Activated CD4-positive, alpha-beta T cell treated with anti-CD3 and anti-CD28 coated beads for 48 hours (primary cell): ENCODE measurements at regions not wholly inside any gene's neighbourhood (a gene's known extent, or its start where the extent isn't known, plus 50 kb on each side); places are given as distances from the start of the nearest gene placed in this dataset.
"Not testable (repeated sequence)": the region's sequence is repeated elsewhere in the genome, so short reads cannot be mapped to it uniquely, and the experiment has no call there.

Source experiments
- DNase-seq: peaks from one replicate; pipeline ENCODE4 v3.0.0-alpha.2; 2020

DNA sequence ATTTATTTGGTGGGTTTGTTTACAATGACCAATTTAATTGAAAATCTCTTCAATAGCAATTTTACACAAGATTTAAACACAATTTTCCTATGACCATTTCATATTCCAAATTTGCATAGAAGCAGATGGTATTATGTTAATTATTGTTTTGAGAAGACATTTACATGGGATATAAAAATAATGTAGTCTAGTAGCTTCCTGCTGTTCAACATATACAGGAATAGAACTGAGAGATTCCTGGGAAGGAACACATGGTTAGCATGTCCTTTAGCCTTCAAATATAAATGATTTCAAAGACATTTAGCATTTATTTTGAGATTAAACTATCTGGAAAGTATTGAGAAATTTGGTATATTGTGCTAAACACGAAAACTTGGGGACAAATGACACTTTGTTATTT, 129.6 kb downstream of the KCNE4 start:
- no peak for DNase-seq

DNA sequence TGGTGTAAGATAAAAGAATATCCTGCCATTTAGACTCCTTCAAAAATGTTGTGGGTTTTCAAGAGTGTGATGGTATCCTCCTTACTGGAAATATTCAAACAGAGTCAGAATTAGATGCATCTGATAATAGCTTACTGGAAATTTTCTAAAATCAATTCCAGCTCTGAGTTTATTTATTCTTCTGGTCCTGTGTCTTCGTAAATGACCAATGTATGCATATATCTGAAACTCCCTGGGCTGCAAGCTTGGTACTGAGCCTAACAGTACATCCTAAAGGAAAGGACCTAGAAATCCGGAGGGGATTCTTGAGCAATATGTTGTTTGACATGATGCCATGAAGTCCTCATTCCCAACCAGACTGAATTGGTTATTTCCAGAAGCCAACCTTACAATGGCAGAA, 130.4 kb downstream of the KCNE4 start:
- DNase-seq = no peak

DNA sequence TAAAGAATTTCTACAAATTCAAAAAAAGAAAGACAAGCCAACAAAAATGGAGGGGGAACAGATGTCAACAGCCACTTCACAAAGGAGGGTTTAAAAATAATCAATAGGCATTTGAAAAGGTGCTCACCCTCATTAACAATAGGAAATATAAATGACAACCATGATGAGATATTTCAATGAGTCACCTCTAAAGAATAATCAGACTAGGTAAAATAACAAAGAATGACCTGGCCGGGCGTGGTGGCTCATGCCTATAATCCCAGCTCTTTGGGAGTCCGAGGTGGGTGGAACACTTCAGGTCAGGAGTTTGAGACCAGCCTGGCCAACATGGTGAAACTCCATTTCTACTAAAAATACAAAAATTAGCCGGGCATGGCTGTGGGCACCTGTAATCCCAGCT, 133.6 kb downstream of the KCNE4 start:
- no peak for DNase-seq

DNA sequence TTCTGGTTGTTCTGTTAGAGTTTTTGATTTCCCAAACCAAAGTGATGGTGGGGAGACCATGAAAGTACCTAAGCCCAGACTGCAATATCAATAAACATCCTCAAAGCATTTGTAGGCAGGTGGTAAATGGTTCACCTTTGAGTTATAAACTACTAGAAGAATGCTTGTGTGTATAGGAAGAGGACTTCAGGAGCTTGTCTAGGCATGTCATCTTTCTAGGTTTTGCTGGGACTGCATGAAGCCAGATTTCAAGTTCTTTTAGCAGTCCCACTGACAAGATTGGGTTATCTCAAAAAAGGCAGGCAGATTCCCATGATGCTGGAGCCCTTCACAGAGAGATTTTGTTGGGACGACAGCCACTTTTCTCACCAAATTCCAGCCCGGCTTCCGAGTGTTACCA, 135.3 kb downstream of the KCNE4 start:
- DNase-seq = no peak

DNA sequence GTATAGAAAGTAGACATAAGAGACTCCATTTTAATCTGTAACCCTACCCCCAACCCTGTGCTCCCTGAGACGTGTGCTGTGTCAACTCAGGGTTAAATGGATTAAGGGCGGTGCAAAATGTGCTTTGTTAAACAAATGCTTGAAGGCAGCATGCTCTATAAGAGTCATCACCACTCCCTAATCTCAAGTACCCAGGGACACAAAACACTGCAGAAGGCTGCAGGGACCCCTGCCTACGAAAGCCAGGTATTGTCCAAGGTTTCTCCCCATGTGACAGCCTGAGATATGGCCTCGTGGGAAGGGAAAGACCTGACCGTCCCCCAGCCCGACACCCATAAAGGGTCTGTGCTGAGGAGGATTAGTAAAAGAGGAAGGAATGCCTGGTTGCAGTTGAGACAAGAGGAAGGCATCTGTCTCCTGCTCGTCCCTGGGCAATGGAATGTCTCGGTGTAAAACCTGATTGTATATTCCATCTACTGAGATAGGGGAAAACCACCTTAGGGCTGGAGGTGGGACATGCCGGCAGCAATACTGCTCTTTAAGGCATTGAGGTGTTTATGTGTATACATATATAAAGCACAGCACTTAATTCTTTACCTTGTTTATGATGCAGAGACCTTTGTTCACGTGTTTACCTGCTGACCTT, 138.7 kb downstream of the KCNE4 start:
- not testable (repeated sequence) for DNase-seq

DNA sequence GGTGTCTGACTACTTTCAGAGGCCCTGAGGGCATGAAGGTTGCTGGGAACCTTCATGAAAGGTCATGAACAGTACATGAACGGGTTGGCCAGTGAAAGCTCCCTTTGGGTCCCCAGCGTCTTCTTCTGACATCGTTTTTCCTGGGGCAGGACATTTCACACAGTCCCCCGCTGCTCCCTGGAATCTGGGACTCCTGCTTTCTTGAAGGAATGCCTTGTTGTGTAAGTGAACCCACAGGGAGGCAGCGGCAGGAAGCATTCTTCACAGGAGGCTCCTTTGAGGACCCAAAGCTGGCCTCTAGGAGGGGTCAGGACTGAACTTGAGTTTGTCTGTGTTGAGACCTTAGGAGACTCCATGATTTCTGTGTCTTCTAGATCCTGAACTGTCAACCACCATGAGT, 144.3 kb downstream of the KCNE4 start:
- no peak for DNase-seq

DNA sequence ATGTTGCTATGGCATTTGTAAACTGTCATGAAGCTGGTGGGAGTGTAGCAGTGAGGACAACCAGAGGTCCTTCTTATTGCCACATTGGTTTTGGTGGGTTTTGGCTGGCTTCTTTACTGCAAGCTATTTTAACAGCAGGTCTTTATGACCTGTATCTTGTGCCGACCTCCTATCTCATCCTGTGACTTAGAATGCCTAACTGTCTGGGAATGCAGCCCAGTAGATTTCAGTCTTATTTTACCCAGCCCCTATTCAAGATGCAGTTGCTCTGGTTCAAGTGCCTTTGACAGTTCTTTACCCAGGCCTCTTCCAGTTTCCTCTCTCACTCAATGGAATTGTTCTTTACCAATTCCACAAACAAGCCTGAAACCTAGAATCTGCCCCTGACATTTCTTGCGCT, 145.1 kb downstream of the KCNE4 start:
- no peak for DNase-seq

DNA sequence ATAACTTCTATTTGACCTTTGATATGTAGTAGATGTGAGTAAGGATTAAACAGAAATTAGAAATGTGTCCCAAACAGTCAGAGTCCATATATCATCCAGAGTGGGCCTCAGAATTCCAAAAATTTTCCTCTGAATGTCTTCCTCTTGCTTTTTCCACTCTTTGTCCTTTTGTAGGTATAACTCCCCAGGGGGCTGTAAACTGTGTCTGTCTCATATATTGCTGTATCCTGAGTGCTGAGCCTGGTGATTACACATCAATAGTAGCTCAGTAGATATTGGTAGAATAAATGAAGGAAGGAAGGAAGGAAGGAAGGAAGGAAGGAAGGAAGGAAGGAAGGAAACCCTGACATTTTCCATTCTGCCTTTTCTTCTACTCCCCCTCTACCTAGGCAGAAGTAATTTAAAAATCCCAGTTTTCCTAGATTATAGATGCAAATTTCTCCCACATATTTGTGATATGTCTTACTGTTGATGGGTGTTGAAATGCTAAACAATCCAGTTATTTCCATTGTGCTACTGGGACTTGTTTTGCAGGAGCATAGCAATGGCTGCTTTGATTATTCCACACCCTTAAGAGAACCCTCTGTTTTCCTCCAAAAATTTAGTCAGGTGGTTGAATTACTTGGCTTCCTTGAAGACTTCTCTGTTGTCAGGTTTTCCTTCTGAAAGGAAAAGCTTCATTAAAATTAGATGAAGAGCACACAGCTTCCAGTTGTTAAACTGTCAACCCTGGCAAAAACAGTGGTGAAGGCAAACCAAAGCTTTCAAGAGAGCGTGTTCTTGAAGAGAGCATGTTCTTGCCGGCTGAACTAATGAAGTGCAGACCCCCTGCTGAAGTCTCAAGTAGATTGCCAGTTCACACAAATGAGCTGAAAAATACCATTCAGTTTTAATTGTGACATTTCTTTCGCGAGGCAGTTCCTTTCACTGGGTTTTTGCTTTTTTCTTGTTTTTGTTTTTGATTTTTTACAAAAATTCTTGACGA, 147.8 kb downstream of the KCNE4 start:
- DNase-seq = no peak

DNA sequence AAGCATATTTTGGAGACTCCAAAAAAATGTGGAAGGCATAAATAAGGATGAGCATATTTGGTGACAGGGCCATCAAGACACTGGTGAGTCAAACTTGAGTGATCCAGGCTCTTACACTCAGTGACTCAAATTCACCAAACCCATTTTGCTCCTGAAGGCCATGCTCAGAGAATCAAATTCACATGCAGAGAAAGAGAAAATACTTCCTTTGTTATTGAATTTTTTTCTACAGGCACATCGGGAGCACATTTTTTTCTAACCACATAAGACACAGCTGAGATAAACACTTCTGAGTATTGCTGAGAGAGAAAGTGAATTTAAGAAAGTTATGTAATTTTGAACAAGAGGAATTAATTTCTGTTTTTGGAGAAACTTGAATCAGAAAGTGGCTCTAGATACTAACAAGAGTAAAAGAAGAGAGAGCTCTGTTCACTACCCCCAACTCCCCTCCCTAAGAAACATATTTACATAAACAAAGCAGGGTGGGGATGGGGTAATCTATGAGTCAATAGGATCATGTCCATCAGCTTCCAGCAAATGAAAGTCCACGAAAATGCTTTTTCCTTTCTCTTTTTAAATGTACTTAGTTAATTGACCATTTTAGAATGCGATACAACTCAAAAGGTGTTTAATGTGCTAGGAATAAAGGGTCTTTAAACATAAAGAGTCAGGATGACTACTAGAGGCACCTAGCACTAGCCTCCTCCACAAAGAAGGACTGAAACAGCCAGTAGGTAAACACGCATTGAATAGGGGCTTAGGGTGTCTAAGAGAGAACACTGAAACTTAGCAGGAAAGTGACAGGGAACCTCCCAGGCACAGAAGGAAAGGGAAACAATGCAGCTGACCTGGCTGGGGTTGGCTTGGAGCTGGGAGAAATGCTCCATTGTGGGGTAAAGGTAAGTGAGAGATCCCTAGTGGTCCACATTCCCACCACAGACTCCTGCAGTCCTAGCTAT, 152.3 kb downstream of the KCNE4 start:
- DNase-seq = no peak

DNA sequence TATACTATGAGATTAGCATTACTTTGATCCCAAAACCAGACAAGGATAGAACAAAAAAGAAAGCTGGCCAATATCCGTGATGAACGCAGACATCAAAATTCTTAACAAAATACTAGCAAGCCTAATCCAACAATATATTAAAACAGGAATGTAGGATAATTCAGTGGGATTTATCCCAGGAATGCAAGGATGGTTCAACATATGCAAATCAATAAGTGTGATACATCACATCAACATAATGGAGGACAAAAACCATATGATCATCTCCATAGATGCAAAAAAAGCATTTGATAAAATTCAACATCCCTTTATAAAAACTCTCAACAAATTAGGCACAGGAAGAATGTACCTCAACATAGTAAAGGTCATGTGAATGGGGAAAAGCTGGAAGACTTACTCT, 158.5 kb downstream of the KCNE4 start:
- DNase-seq = no peak

DNA sequence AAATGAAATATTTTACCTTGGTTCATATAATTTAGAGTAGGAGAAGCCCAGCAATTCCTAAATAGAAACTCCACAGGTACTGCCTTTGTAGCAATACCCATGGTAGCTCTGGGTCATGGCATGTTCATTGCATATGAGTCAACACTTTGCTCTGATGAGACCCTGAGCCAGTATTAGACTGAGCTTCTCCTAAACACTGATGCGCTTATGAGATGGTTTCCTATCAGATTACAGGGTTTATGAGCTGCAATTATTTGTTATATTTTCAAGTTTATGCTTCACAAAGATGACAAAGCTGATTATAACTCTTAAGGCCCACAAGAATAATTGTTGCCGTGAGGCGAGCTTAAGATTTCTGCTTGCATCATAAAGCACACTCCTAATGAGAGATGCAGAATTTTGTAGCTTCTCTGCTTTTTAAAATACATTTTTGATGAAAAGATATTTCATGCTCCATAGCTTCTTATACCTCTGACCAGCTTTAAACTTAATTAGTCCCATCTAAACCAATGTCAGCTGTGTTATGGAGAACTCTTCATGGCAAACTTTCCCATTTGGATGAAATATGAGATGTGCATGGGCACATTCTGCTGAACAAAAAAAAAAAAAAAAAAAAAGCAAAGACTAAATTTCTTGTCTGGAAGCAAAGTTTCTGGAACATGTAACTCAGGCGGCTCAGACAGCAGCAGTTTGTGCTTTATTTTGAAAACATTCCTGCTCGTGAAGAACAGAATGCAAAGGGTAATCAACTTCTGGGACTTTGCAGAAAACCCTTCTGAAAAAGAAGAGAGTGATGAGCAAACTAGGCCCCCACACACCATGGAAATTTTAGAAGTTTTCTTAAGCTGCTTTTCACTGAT, 162.6 kb downstream of the KCNE4 start:
- DNase-seq = no peak

DNA sequence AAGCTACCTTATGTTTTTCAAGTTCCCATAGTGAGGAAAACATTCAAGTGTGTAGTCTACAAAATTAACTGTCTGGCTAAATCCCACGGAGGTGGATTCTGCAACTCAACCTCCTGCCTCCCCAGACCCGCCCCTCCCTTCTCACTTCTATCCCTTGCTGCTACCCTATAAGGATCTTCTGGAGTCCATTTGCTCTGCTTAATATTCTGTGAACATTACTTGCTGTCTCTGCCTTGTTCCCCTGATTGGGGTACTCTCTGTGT, 163.2 kb downstream of the KCNE4 start:
- DNase-seq = no peak

DNA sequence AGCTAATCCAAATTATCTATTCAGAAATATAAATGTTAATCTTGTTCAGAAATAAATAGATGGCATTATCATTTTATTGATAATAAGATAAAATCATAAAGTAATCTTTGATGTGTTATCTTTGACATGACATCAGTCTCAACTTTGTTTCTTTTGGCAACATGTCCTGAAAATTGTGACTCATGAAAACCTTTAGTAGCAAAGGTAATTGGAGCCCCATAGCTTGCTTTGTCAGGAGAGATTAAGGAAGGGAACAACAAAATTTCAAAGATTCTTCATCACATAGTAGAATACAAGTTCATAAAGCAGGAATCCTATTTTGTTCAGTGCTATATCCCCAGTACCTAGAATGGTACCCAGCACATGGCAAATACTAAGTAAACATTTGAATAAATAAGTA, 165.4 kb downstream of the KCNE4 start:
- no peak for DNase-seq

DNA sequence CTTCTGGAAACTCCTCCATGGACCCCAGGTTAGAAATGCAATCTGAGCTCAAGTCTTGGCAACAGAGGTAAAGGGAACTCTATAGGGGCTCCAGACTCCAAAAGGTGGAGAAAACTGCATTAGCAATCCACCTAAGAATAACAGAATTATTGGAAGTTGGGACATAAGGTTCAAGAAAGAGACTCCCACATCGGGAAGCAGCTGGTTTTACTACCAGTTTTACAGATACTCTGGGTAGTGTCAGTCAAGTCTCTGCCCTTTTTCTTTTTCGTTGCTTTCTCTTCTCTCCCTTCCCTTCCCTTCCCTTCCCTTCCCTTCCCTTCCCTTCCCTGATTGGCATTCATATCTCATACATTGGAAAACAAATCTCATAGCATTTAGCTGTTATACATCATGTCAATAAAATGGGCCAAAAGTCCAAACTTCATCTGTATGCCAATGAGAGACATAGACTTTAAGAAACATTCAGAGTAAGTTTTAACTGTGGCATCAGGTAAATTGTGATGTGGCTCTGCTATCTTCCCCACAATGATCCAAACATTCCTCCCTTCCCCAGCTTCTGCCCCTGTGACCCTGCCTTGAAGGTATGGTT, 166.7 kb downstream of the KCNE4 start:
- DNase-seq = no peak

DNA sequence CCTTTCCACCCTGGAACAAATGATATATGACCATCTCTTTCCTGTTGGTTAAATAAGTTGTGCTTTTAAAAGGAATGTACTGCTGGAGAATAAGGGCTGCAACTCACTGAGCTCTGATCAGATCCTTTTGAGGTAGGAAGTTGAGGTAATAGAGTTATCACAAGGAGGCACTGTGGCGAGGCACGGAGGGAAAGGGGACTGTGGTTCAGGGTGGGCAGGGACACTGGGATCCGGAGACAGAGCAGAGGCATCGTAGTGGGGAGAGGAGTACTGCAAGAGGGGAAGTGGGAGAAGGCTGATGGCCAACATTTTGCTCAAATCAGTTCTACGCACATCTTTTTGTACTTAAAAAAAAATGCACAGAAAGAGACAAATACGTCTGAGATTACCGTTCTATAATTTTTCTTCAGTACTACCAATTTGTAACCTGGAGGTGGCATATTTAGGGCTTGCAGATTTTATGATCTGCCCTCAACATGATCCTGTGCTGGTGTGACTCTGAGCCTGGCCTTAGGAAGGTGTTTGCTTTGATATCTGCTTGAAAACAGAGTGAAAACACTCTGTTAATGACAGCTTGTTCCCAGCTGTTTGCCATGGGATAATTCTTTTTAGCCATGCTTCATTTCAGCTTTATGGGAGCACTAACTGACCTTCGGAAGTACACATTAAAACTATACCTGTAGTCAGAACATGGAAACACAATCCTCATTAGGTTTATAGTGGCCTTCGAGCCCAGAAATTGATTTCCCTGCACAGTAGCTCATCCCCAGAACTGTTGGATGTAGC, 168.1 kb downstream of the KCNE4 start:
- DNase-seq = no peak

DNA sequence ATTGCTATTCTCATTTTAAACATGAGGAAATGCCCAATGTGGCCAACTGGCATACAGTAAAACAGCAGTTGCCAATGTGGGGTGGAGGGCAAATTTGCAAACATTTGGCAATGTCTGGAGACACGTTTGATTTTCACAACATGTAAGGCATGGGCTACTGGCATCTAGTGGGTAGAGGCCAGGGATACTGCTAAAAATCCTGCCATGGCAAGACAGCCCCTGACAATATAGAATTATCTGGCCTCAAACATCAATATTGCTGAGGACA, 168.6 kb downstream of the KCNE4 start:
- no peak for DNase-seq

DNA sequence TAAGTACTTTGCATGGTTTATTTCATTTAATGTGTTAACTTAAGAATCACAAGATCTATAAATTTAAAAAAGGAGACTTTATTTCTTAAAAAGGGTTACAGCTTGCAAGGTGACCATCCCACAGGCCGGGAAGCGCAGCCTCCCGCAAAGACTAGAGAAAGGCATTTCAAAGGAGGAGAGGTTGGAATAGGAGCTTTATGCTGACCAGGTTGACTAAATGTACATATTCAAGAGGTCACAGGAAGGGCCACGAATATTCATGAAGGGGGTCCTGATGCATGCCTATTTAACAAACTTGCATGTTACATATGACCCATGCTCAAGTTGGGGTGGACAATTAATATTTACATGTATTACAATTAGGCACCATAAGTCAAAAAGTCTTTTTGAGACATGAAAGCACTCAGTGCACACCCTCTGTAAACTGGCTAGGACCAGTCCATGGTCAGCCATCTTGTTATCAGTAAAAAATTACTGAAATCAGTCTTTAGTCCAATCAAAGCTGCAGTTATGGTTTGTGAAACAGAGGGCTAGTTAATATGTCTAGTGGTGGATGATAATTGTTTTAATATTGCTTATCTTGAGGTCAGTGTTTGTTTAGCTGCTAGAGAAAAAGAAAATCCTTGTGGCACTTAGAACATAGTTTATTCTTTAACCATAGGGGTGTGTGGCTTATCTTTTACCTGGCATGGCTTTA, 169.3 kb downstream of the KCNE4 start:
- no peak for DNase-seq

DNA sequence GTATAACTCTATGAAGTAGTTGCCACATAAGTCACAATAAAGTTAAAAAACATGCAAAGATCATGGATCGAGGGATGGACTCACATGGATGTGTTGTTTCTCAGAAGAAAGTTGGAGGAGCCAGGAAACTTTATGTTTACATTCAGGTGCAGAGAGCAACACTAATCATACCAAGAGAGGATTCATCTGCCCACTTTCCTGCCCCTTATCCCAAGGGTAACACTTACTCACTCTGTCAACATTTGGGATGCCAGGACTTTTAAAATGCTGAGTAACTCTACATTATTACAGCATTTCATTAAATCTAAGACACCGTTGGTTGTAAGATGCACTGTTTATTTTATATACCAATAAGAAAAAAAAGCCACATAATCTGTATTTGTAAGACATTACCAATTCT, 170.4 kb downstream of the KCNE4 start:
- DNase-seq = no peak

DNA sequence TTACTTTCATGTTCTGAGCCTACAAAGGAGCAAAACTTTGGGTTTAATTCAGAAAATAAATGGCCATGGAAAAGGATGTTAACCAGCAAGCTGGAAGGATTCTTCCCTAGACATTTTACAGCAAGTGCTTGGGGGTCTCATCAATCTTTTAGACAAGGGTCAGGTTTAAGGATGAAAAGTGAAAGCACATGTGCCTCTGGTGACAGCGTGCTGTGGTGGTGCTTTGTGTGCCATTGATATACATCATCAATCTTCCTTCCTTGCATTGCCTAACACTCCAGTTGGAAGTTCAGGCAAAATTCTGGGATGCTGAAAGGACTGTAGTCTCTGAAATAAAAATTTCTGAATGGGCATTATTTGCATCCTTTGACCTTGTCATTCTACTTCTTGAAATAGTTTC, 171.2 kb downstream of the KCNE4 start:
- DNase-seq = no peak

DNA sequence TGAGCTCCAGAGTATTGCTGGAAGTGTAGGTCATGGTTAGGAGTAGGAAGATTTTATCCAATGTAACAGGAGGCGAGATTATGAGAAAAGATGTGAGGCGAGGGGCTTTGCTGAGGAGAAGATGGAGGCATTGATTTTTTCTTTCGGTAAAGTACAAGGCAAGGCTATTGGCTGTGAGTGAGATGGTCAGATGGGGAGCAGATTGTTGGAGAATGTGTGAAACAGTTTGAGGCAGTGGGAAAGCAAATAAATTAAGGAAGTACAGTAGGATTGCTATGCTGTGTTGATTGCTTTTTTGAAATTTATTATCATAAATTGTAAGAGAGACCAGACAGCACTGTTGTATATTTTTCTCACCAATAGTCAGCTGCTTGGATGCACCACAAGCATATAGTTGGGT, 173.3 kb downstream of the KCNE4 start:
- no peak for DNase-seq

DNA sequence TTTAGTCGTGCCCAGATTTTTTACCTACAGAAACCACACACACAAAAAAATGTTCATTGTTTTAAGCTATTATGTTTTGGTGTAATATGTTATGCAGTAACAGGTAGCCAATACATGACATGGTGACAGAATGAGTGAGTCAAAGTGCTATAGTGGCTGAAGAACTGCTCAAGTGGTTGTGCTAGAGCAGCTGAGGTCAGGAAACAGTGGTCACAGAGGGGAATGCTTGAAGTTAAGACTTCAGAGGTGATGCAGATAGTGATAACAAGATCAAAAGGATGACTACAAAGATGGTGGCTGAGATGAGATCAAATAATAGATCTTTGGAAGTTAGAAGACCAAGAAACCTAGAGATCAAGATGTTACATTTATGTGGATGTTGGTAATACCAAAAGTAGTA, 174.3 kb downstream of the KCNE4 start:
- no peak for DNase-seq
